ENCODE measurements at regions not wholly inside any gene's neighbourhood (a gene's known extent, or its start where the extent isn't known, plus 50 kb on each side); places are given as distances from the start of the nearest gene placed in this dataset.

DNA sequence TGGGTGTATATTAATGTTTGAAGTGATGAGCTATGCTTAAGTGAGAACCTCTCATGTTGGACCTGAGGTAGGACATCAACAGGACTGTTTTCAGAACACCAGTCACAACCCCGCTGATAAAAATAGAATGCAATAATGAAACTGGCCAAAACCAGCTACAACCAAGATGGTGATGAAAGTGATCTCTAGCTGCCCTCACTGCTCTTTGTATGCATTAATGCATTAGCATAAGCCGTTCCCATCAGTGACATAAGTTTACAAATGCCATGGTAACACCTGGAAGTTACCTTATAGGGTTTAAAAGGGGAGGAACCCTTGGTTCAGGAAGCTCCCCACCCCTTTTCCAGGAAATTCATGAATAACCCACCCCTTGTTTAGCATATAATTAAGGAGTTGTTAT, 672.5 kb upstream of the EEF2KMT start:
- Histone ChIP-seq H3K4me2 (ENCODE audit: low read depth, low read length, poor library complexity, severe bottlenecking) (no peak overlapping the region), H3K27ac (ENCODE audit: low read depth, low read length) (no peak overlapping the region), H3K79me2 (ENCODE audit: insufficient read depth, low read length) (no peaks in the 10 kb centered on the region), H2AFZ (ENCODE audit: low read depth, low read length, severe bottlenecking) (no peak overlapping the region), H3K4me3 (ENCODE audit: insufficient read depth, low read length, poor library complexity, severe bottlenecking) (no peak overlapping the region), H3K9ac (ENCODE audit: low read length) (no peak overlapping the region), H3K9me2 (replicated peaks; ENCODE audit: insufficient read depth, low read length) (0 out of 2 replicates have a peak, but pooled peaks cover 3% of the 10 kb centered on the region), H3K27me3 (ENCODE audit: low read length) (no peaks in the 10 kb centered on the region), H4K20me1 (ENCODE audit: low read depth, low read length) (no peaks in the 10 kb centered on the region), H3K9me3 (ENCODE audit: insufficient read depth, low read length) (no peaks in the 10 kb centered on the region), H3K36me3 (ENCODE audit: low read length) (no peaks in the 10 kb centered on the region), H3F3A (ENCODE audit: insufficient read depth) (no peaks in the 10 kb centered on the region)
- TF ChIP-seq EZH2phosphoT487 (conservative IDR thresholded peaks at IDR 0.05; ENCODE audit: low read length), result no peak
- TF ChIP-seq, protein P1, sequence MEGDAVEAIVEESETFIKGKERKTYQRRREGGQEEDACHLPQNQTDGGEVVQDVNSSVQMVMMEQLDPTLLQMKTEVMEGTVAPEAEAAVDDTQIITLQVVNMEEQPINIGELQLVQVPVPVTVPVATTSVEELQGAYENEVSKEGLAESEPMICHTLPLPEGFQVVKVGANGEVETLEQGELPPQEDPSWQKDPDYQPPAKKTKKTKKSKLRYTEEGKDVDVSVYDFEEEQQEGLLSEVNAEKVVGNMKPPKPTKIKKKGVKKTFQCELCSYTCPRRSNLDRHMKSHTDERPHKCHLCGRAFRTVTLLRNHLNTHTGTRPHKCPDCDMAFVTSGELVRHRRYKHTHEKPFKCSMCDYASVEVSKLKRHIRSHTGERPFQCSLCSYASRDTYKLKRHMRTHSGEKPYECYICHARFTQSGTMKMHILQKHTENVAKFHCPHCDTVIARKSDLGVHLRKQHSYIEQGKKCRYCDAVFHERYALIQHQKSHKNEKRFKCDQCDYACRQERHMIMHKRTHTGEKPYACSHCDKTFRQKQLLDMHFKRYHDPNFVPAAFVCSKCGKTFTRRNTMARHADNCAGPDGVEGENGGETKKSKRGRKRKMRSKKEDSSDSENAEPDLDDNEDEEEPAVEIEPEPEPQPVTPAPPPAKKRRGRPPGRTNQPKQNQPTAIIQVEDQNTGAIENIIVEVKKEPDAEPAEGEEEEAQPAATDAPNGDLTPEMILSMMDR (IDR thresholded peaks at IDR 0.05; ENCODE audit: insufficient read depth, low read length, poor library complexity, severe bottlenecking), result no peak

DNA sequence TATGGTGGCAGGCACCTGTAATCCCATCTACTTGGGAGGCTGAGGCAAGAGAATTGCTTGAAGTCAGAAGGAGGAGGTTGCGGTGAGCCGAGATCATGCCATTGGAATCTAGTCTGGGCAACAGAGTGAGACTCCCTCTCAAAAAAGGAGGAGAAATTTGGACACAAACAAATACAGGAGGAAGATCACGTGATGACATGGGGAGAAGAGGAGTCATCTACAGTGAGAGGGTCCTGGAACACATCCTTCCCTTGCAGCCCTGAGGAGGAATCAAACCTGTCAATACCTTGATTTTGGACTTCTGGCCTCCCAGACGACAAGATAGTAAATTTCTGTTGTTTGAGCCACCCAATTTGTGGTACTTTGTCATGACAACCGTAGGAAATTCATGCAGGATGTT, 671.9 kb upstream of the EEF2KMT start:
- no peaks in the 10 kb centered on the region for H4K20me1 ChIP-seq (ENCODE audit: low read depth, low read length)
- 0 out of 2 replicates have a peak, but pooled peaks cover 3% of the 10 kb centered on the region for H3K9me2 ChIP-seq (replicated peaks; ENCODE audit: insufficient read depth, low read length)
- no peaks in the 10 kb centered on the region for H3K79me2 ChIP-seq (ENCODE audit: insufficient read depth, low read length)
- H3K9ac ChIP-seq (ENCODE audit: low read length), result no peak overlapping the region
- H3K4me2 ChIP-seq (ENCODE audit: low read depth, low read length, poor library complexity, severe bottlenecking), result no peak overlapping the region
- H3K4me3 ChIP-seq (ENCODE audit: insufficient read depth, low read length, poor library complexity, severe bottlenecking), result no peak overlapping the region
- H3K27me3 ChIP-seq (ENCODE audit: low read length), result no peaks in the 10 kb centered on the region
- H3K9me3 ChIP-seq (ENCODE audit: insufficient read depth, low read length), result no peaks in the 10 kb centered on the region
- H3K36me3 ChIP-seq (ENCODE audit: low read length), result no peaks in the 10 kb centered on the region
- H2AFZ ChIP-seq (ENCODE audit: low read depth, low read length, severe bottlenecking), result no peak overlapping the region
- no peaks in the 10 kb centered on the region for H3F3A ChIP-seq (ENCODE audit: insufficient read depth)
- TF ChIP-seq, protein P1 (IDR thresholded peaks at IDR 0.05; ENCODE audit: insufficient read depth, low read length, poor library complexity, severe bottlenecking), result no peak
- no peak for TF ChIP-seq EZH2phosphoT487 (conservative IDR thresholded peaks at IDR 0.05; ENCODE audit: low read length)
- H3K27ac ChIP-seq (ENCODE audit: low read depth, low read length), result no peak overlapping the region

DNA sequence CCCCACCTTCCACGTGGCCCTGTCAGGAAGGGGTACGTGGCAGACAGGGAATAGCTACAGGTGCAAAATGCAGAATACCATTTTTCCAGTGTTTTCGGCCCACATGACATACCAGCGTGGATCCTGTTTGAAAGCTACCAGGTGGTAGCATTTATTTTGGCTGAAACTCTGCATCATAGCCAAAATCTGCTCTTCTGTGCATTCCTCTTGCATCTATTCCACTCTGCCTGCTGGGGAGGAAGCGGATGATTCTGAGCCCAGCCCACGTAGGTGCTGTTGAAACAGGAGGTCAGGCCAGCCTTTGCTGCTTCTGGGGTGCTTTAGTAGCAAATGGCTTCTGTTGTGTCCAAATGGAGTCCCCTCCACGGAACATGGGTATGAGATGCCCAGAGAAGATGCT, 670.9 kb upstream of the EEF2KMT start:
- H3K9ac ChIP-seq (ENCODE audit: low read length), result no peak overlapping the region
- no peaks in the 10 kb centered on the region for H3F3A ChIP-seq (ENCODE audit: insufficient read depth)
- H3K27me3 ChIP-seq (ENCODE audit: low read length), result no peaks in the 10 kb centered on the region
- no peaks in the 10 kb centered on the region for H3K79me2 ChIP-seq (ENCODE audit: insufficient read depth, low read length)
- no peaks in the 10 kb centered on the region for H4K20me1 ChIP-seq (ENCODE audit: low read depth, low read length)
- H3K4me3 ChIP-seq (ENCODE audit: insufficient read depth, low read length, poor library complexity, severe bottlenecking), result no peak overlapping the region
- 0 out of 2 replicates have a peak, but pooled peaks cover 3% of the 10 kb centered on the region for H3K9me2 ChIP-seq (replicated peaks; ENCODE audit: insufficient read depth, low read length)
- H3K4me2 ChIP-seq (ENCODE audit: low read depth, low read length, poor library complexity, severe bottlenecking), result no peak overlapping the region
- H3K9me3 ChIP-seq (ENCODE audit: insufficient read depth, low read length), result no peaks in the 10 kb centered on the region
- no peak overlapping the region for H2AFZ ChIP-seq (ENCODE audit: low read depth, low read length, severe bottlenecking)
- no peaks in the 10 kb centered on the region for H3K36me3 ChIP-seq (ENCODE audit: low read length)
- H3K27ac ChIP-seq (ENCODE audit: low read depth, low read length), result no peak overlapping the region
- TF ChIP-seq, protein P1 (IDR thresholded peaks at IDR 0.05; ENCODE audit: insufficient read depth, low read length, poor library complexity, severe bottlenecking), result no peak
- TF ChIP-seq EZH2phosphoT487 (conservative IDR thresholded peaks at IDR 0.05; ENCODE audit: low read length), result no peak

Data from SU-DHL-6 (cell line).